Neuronal stem cell (in vitro differentiated cells): ENCODE measurements at regions not wholly inside any gene's neighbourhood (a gene's known extent, or its start where the extent isn't known, plus 50 kb on each side); places are given as distances from the start of the nearest gene placed in this dataset.

Experiments used
- DNase-seq: peaks from one replicate; pipeline ENCODE4 v3.0.0-alpha.2; 2013; ENCODE audit warnings: low spot score
- H2AFZ ChIP-seq: one replicate; pipeline ENCODE4 v1.6.1; 2013; ENCODE audit warnings: mild to moderate bottlenecking, low read length, inconsistent platforms
- H2AK5ac ChIP-seq: 2 replicates; pipeline ENCODE4 v1.6.1; 2013; ENCODE audit warnings: low read depth, mild to moderate bottlenecking, inconsistent platforms, low read length, moderate library complexity, mixed read lengths
- H2BK120ac ChIP-seq: 2 replicates; pipeline ENCODE4 v1.6.1; 2013; ENCODE audit warnings: low read depth, mild to moderate bottlenecking, inconsistent platforms, low read length, moderate library complexity, mixed read lengths
- H2BK12ac ChIP-seq: one replicate; pipeline ENCODE4 v1.6.1; 2013; ENCODE audit warnings: low read length, inconsistent platforms
- H2BK15ac ChIP-seq: 2 replicates; pipeline ENCODE4 v1.6.1; 2013; ENCODE audit warnings: mild to moderate bottlenecking, low read length, inconsistent platforms, mixed read lengths
- H2BK5ac ChIP-seq: one replicate; pipeline ENCODE4 v1.6.1; 2013; ENCODE audit warnings: inconsistent platforms, mild to moderate bottlenecking, low read length, moderate library complexity
- H3K14ac ChIP-seq: one replicate; pipeline ENCODE4 v1.6.1; 2013; ENCODE audit warnings: low read length, inconsistent platforms
- H3K18ac ChIP-seq: 2 replicates; pipeline ENCODE4 v1.6.1; 2013; ENCODE audit warnings: low read length, inconsistent platforms
- H3K23ac ChIP-seq: 2 replicates; pipeline ENCODE4 v1.6.1; 2013; ENCODE audit warnings: low read depth, mild to moderate bottlenecking, mixed read lengths, low read length, inconsistent platforms; ENCODE audit not compliant: poor library complexity
- H3K27ac ChIP-seq: replicated peaks from 3 replicates; pipeline ENCODE4 v1.5.1; 2013; ENCODE audit warnings: low read length, inconsistent platforms
- H3K27me3 ChIP-seq, 3 experiments: 2 replicates each; pipeline ENCODE4 v1.6.1; 2013; ENCODE audit warnings: low read length in 3 of 3, mild to moderate bottlenecking in 2 of 3, inconsistent platforms in 1 of 3, low read depth in 1 of 3, mixed read lengths in 1 of 3, moderate library complexity in 1 of 3; ENCODE audit not compliant: control insufficient read depth in 3 of 3, insufficient read depth in 3 of 3
- H3K36me3 ChIP-seq, 2 donors: replicated peaks in 1 of 2; 2 replicates each; pipeline ENCODE4 v1.6.1; 2013; ENCODE audit warnings: low read length in 2 of 2; ENCODE audit not compliant: control insufficient read depth in 2 of 2, insufficient read depth in 2 of 2
- H3K4ac ChIP-seq: 2 replicates; pipeline ENCODE4 v1.6.1; 2013; ENCODE audit warnings: inconsistent platforms, mild to moderate bottlenecking, low read length, moderate library complexity
- H3K4me1 ChIP-seq, 2 donors: 1 replicate in 1 of 2; 2 replicates in 1 of 2; pipeline ENCODE4 v1.6.1; 2013; ENCODE audit warnings: low read length in 2 of 2, low read depth in 1 of 2; ENCODE audit not compliant: control insufficient read depth in 2 of 2, insufficient read depth in 1 of 2
- H3K4me2 ChIP-seq: one replicate; pipeline ENCODE4 v1.6.1; 2013; ENCODE audit warnings: mild to moderate bottlenecking, low read length, inconsistent platforms; ENCODE audit not compliant: insufficient read depth, poor library complexity, severe bottlenecking
- H3K4me3 ChIP-seq, 2 donors: 2 replicates each; pipeline ENCODE4 v1.5.1; 2013; ENCODE audit warnings: low read length in 2 of 2, mild to moderate bottlenecking in 2 of 2, inconsistent platforms in 1 of 2, moderate library complexity in 1 of 2
- H3K79me1 ChIP-seq: one replicate; pipeline ENCODE4 v1.6.1; 2013; ENCODE audit warnings: low read depth, mild to moderate bottlenecking, inconsistent platforms, low read length, moderate library complexity
- H3K9ac ChIP-seq: one replicate; pipeline ENCODE4 v1.6.1; 2013; ENCODE audit warnings: mild to moderate bottlenecking, low read depth, low read length, inconsistent platforms; ENCODE audit not compliant: poor library complexity
- H3K9me3 ChIP-seq, 2 donors: replicated peaks in 1 of 2; 2 replicates each; pipeline versions ENCODE3 to v1.6.1; 2013; ENCODE audit warnings: low read length in 2 of 2, mild to moderate bottlenecking in 2 of 2, inconsistent platforms in 1 of 2, low read depth in 1 of 2, mixed read lengths in 1 of 2, moderate library complexity in 1 of 2; ENCODE audit not compliant: control insufficient read depth in 2 of 2, insufficient read depth in 1 of 2
- H4K8ac ChIP-seq: one replicate; pipeline ENCODE4 v1.6.1; 2013; ENCODE audit warnings: low read depth, mild to moderate bottlenecking, inconsistent platforms, low read length, moderate library complexity
- H4K91ac ChIP-seq: one replicate; pipeline ENCODE4 v1.6.1; 2013; ENCODE audit warnings: low read length, low read depth, mild to moderate bottlenecking, inconsistent platforms; ENCODE audit not compliant: poor library complexity
- WGBS, 2 donors: extraction: QIAGEN DNeasy Blood & Tissue Kit; methylation state at CpG; one replicate each; pipeline ENCODE4 v1.1.7; 2013; ENCODE audit warnings: missing lambda C conversion rate in 2 of 2, mixed read lengths in 1 of 2; ENCODE audit not compliant: insufficient read length in 2 of 2, insufficient replicate concordance in 1 of 2; ENCODE audit errors: extremely low coverage in 2 of 2; 5-methylcytosine and 5-hydroxymethylcytosine counted together

- Histone ChIP-seq H2BK15ac (no peak overlapping the region), H3K4me2 (no peak overlapping the region), H3K9ac (no peak overlapping the region), H3K4me1 (peaks cover 0 to 4% of the 10 kb centered on the region in 2 donors), H2BK12ac (no peak overlapping the region), H3K36me3 (no peaks in the 10 kb centered on the region), H2AK5ac (no peak overlapping the region), H3K14ac (no peak overlapping the region), H2AFZ (no peak overlapping the region), H3K4me3 (no peak overlapping the region), H2BK120ac (no peak overlapping the region), H3K27ac (no peak overlapping the region), H4K8ac (no peak overlapping the region), H2BK5ac (no peak overlapping the region), H3K23ac (no peak overlapping the region), H3K4ac (no peak overlapping the region), H4K91ac (no peak overlapping the region), H3K27me3 (no peaks in the 10 kb centered on the region), H3K9me3 (peaks cover 0 to 1% of the 10 kb centered on the region in 2 donors), H3K79me1 (no peaks in the 10 kb centered on the region), H3K18ac (no peak overlapping the region)
- no CpG with 5 or more reads among the region's 4 CpGs for WGBS, 2 donors
- DNase-seq: no peak
Measured at GRCh38 chr17:10944819-10945218, 106.9 kb upstream of the PIRT start.

DNA sequence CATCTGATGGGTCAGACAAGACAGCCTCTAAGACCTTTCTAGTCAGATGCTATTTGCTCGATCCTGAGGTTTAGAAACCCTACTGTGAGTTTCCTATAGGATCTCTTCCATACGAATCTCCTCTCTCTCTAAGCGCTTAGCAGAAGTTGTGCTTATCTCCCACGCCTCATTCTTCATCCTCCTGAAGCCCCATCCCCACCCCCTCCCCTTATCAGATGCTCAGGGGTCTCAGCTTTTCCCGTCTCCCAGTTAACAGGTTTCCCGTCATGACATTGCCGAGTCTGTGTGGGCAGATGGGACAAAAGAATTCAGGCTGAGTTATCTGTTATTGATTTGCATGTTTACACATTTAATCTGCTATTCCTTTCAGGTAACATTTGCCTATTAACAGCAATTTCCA lies 99.0 kb upstream of the PIRT start:
- Histone ChIP-seq H2AFZ (no peak overlapping the region), H3K4ac (no peak overlapping the region), H3K27me3 (no peaks in the 10 kb centered on the region), H3K4me3 (no peak overlapping the region), H3K9me3 (no peaks in the 10 kb centered on the region), H4K91ac (no peak overlapping the region), H3K27ac (no peak overlapping the region), H3K79me1 (no peaks in the 10 kb centered on the region), H3K14ac (no peak overlapping the region), H2BK5ac (no peak overlapping the region), H2BK15ac (no peak overlapping the region), H3K18ac (no peak overlapping the region), H2BK12ac (no peak overlapping the region), H2BK120ac (no peak overlapping the region), H3K23ac (no peak overlapping the region), H2AK5ac (no peak overlapping the region), H3K36me3 (no peaks in the 10 kb centered on the region), H3K4me2 (no peak overlapping the region), H4K8ac (no peak overlapping the region), H3K4me1 (no peaks in the 10 kb centered on the region), H3K9ac (no peak overlapping the region)
- DNase-seq: no peak
- no CpG with 5 or more reads among the region's 7 CpGs for WGBS, 2 donors

DNA sequence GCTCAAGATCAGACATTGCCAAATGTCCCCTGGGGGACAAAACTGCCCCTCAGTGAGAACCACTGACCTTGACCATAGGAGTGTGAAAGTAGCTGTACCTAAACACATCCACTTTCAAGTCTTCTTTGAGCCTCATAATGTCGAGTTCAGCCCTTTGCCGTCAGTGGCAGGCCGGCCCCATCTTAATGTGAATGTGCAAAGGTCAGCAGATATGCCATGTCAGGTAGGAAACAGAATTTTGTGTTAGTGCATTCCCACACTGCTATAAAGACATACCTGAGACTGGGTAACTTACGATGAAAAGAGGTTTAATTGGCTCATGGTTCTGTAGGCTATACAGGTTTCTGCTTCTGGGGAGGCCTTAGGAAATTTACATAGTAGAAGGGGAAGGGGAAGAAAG lies 95.1 kb upstream of the PIRT start:
- no peak overlapping the region for H3K4me2 ChIP-seq
- H3K36me3 ChIP-seq: no peaks in the 10 kb centered on the region
- no peak overlapping the region for H3K4me3 ChIP-seq
- H3K23ac ChIP-seq: no peak overlapping the region
- no peak for DNase-seq
- H2BK120ac ChIP-seq: no peak overlapping the region
- no peak overlapping the region for H2AFZ ChIP-seq
- H3K14ac ChIP-seq: no peak overlapping the region
- no peak overlapping the region for H3K18ac ChIP-seq
- H2AK5ac ChIP-seq: no peak overlapping the region
- H3K9me3 ChIP-seq: no peaks in the 10 kb centered on the region
- H2BK15ac ChIP-seq: no peak overlapping the region
- no peaks in the 10 kb centered on the region for H3K4me1 ChIP-seq
- no peak overlapping the region for H3K9ac ChIP-seq
- no peak overlapping the region for H2BK12ac ChIP-seq
- no peak overlapping the region for H4K91ac ChIP-seq
- H3K4ac ChIP-seq: no peak overlapping the region
- no peaks in the 10 kb centered on the region for H3K79me1 ChIP-seq
- H3K27me3 ChIP-seq: no peaks in the 10 kb centered on the region
- no peak overlapping the region for H4K8ac ChIP-seq
- no peak overlapping the region for H2BK5ac ChIP-seq
- no peak overlapping the region for H3K27ac ChIP-seq
- no CpG with 5 or more reads among the region's 4 CpGs for whole genome bisulfite sequencing, 2 donors

- Histone ChIP-seq H3K23ac (no peak overlapping the region), H3K36me3 (no peaks in the 10 kb centered on the region), H3K4me3 (no peak overlapping the region), H3K14ac (no peak overlapping the region), H2BK12ac (no peak overlapping the region), H3K4ac (no peak overlapping the region), H3K4me1 (no peaks in the 10 kb centered on the region), H2BK120ac (no peak overlapping the region), H3K27ac (no peak overlapping the region), H2BK5ac (no peak overlapping the region), H3K18ac (no peak overlapping the region), H3K27me3 (no peaks in the 10 kb centered on the region), H3K9me3 (no peaks in the 10 kb centered on the region), H2AFZ (no peak overlapping the region), H3K4me2 (no peak overlapping the region), H2BK15ac (no peak overlapping the region), H2AK5ac (no peak overlapping the region), H3K79me1 (no peaks in the 10 kb centered on the region), H4K91ac (no peak overlapping the region), H3K9ac (no peak overlapping the region), H4K8ac (no peak overlapping the region)
- WGBS, 2 donors: no CpG with 5 or more reads among the region's 3 CpGs
- DNase-seq: no peak
Measured at GRCh38 chr17:10931133-10931532, 93.2 kb upstream of the PIRT start.
